ENCODE measurements at regions not wholly inside any gene's neighbourhood (a gene's known extent, or its start where the extent isn't known, plus 50 kb on each side); places are given as distances from the start of the nearest gene placed in this dataset.

DNA sequence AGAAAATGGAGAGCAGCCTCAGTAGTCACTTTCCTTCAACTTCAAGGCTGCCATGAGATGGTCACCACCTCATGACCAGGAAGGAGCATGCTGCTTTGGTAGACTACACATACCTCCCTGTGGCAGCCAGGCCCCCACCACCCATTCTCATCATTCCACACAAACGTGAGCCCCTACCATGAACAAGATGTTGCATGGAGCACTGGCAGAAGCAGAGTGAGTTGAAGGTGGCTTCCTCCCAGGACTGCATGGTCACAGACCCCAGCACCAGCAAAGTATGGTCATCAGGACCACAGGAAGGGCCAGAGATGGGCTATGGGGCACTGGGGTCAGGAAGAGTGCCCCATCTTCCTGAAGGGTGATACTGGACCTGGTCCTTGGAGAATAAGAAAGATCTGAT is 65.5 kb upstream of the FOXE1 start:
- TF ChIP-seq, protein P1, sequence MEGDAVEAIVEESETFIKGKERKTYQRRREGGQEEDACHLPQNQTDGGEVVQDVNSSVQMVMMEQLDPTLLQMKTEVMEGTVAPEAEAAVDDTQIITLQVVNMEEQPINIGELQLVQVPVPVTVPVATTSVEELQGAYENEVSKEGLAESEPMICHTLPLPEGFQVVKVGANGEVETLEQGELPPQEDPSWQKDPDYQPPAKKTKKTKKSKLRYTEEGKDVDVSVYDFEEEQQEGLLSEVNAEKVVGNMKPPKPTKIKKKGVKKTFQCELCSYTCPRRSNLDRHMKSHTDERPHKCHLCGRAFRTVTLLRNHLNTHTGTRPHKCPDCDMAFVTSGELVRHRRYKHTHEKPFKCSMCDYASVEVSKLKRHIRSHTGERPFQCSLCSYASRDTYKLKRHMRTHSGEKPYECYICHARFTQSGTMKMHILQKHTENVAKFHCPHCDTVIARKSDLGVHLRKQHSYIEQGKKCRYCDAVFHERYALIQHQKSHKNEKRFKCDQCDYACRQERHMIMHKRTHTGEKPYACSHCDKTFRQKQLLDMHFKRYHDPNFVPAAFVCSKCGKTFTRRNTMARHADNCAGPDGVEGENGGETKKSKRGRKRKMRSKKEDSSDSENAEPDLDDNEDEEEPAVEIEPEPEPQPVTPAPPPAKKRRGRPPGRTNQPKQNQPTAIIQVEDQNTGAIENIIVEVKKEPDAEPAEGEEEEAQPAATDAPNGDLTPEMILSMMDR (IDR thresholded peaks at IDR 0.05) = no peak
- TF ChIP-seq BHLHE40 (IDR thresholded peaks at IDR 0.05; ENCODE audit: low read depth, low read length) (no peak), EP300 (IDR thresholded peaks at IDR 0.05) (no peak), ZFP36 (IDR thresholded peaks at IDR 0.05; ENCODE audit: borderline replicate concordance, partially characterized antibody) (no peak), RARB (CRISPR knock-in tag; IDR thresholded peaks at IDR 0.05) (no peak), MAFK (IDR thresholded peaks at IDR 0.05; ENCODE audit: partially characterized antibody) (no peak), POLR2A (IDR thresholded peaks at IDR 0.05; ENCODE audit: low read length) (no peak)
- TF ChIP-seq, protein P2, sequence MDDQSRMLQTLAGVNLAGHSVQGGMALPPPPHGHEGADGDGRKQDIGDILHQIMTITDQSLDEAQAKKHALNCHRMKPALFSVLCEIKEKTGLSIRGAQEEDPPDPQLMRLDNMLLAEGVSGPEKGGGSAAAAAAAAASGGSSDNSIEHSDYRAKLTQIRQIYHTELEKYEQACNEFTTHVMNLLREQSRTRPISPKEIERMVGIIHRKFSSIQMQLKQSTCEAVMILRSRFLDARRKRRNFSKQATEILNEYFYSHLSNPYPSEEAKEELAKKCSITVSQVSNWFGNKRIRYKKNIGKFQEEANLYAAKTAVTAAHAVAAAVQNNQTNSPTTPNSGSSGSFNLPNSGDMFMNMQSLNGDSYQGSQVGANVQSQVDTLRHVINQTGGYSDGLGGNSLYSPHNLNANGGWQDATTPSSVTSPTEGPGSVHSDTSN (IDR thresholded peaks at IDR 0.05) = no peak

All from A549 (cell line).